Nephron progenitor cell (in vitro differentiated cells): ENCODE measurements at regions not wholly inside any gene's neighbourhood (a gene's known extent, or its start where the extent isn't known, plus 50 kb on each side); places are given as distances from the start of the nearest gene placed in this dataset.

ENCODE experiments used
- DNase-seq: peaks from one replicate; pipeline ENCODE4 v3.0.0; 2021
- H3K27ac Mint-ChIP-seq: 2 replicates; pipeline ENCODE4 v1.8.0; 2021; ENCODE audit warnings: mild to moderate bottlenecking, moderate library complexity, mixed read lengths
- H3K27me3 Mint-ChIP-seq: 2 replicates; pipeline ENCODE4 v1.8.0; 2021; ENCODE audit warnings: mild to moderate bottlenecking, low read depth, mixed read lengths; ENCODE audit not compliant: poor library complexity
- H3K36me3 Mint-ChIP-seq: 2 replicates; pipeline ENCODE4 v1.8.0; 2021; ENCODE audit warnings: low read depth, mixed read lengths
- H3K4me1 Mint-ChIP-seq: 2 replicates; pipeline ENCODE4 v1.8.0; 2021; ENCODE audit warnings: mixed read lengths
- H3K4me3 Mint-ChIP-seq: 2 replicates; pipeline ENCODE4 v1.8.0; 2021; ENCODE audit warnings: mild to moderate bottlenecking, moderate library complexity, mixed read lengths
- H3K9me3 Mint-ChIP-seq: 2 replicates; pipeline ENCODE4 v1.8.0; 2021; ENCODE audit warnings: mild to moderate bottlenecking, moderate library complexity, mixed read lengths
- TF ChIP-seq, protein P1 (sequence below): fragments of 200-600 bp; sonication (generic); IDR thresholded peaks from 2 replicates; pipeline ENCODE4 v1.5.0; 2021; ENCODE audit warnings: antibody characterized with exemption

DNA sequence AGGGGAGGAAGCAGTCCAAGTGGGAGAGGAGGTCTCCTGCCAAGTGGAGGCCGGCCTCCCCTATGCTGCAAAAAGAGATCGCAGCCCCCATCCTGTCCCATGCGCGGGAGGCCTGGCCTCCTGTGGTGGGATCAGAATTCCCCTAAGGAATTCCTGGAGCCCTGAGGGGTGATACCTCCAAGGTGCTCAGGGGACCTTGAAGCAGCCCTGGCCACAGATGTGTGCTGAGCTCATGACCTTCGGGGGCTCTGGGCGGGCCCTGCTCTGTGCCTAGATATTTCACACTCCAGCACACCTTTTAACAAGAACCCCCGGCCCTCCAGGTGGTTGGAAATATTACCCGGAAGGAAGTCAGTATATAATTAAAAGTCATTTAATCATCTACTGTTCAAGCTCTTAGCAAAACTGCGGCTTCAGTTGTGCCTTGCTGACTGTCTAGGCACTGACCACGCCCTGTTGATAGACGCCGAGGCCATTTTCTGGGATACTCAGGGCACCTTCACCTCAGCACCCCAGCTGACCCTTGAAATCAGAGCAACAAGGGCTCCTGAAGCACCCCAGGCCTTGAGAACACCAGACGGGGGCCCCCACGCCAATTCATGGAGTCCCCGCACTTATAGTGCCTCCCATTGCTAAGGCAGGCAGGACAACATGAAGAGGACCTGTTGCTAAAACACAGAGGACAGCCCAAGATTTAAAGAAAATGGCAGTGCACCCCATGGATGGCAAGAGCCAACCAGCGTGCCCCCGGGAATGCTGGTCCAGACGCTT is 119.1 kb downstream of the NDUFA10 start:
- H3K27ac Mint-ChIP-seq, result no peak overlapping the region
- peaks cover 13% of the 10 kb centered on the region for H3K9me3 Mint-ChIP-seq
- no peak for DNase-seq
- H3K4me1 Mint-ChIP-seq, result no peaks in the 10 kb centered on the region
- no peak overlapping the region for H3K4me3 Mint-ChIP-seq
- H3K27me3 Mint-ChIP-seq, result peaks cover 21% of the 10 kb centered on the region
- no peaks in the 10 kb centered on the region for H3K36me3 Mint-ChIP-seq
- TF ChIP-seq, protein P1, sequence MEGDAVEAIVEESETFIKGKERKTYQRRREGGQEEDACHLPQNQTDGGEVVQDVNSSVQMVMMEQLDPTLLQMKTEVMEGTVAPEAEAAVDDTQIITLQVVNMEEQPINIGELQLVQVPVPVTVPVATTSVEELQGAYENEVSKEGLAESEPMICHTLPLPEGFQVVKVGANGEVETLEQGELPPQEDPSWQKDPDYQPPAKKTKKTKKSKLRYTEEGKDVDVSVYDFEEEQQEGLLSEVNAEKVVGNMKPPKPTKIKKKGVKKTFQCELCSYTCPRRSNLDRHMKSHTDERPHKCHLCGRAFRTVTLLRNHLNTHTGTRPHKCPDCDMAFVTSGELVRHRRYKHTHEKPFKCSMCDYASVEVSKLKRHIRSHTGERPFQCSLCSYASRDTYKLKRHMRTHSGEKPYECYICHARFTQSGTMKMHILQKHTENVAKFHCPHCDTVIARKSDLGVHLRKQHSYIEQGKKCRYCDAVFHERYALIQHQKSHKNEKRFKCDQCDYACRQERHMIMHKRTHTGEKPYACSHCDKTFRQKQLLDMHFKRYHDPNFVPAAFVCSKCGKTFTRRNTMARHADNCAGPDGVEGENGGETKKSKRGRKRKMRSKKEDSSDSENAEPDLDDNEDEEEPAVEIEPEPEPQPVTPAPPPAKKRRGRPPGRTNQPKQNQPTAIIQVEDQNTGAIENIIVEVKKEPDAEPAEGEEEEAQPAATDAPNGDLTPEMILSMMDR, result no peak

DNA sequence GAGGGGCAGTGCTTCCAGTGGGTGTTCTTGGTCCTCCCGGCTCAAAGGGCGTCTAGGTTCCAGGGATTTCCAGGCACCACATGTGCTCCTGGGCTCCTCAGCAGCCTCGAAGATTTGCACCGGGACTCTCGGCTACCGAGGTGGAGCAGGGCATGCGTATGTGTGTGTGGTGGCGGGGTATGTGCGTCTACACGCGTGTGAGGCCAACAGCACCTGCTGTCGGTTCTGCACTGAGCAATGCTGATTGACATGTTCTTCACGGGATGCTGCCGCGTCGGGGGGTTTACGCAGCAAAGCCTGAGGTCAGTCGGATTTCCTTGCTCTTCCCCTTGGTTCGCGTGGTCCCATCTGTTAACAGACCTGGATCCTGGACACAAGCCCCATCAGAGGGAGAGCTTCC is 119.8 kb downstream of the NDUFA10 start:
- no peaks in the 10 kb centered on the region for H3K36me3 Mint-ChIP-seq
- TF ChIP-seq, protein P1, result no peak
- H3K9me3 Mint-ChIP-seq, result peaks cover 13% of the 10 kb centered on the region
- DNase-seq, result no peak
- H3K27ac Mint-ChIP-seq, result no peak overlapping the region
- no peak overlapping the region for H3K4me3 Mint-ChIP-seq
- H3K27me3 Mint-ChIP-seq, result peaks cover 17% of the 10 kb centered on the region
- H3K4me1 Mint-ChIP-seq, result no peaks in the 10 kb centered on the region

DNA sequence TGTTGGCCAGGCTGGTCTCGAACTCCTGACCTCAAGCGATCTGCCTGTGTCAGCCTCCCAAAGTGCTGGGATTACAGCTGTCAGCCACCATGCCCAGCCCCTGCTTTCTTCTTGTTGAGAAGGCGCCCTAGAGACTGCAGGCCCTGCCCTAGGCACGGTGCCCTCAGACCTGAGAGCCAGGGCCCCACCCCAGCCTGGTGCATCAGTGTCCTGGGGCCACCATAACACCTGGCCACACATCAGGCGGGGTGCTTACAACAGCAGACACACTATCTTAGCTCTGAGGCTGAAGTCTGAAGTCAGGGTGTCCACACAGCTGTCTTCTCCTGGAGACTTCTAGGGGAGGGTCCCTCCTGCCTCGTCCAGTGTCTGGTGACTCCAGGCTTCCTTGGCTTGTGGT is 120.6 kb downstream of the NDUFA10 start:
- TF ChIP-seq, protein P1, result no peak
- Mint-ChIP-seq H3K36me3 (no peaks in the 10 kb centered on the region), H3K4me3 (no peak overlapping the region), H3K9me3 (peaks cover 13% of the 10 kb centered on the region), H3K27ac (no peak overlapping the region), H3K4me1 (no peaks in the 10 kb centered on the region), H3K27me3 (peaks cover 16% of the 10 kb centered on the region)
- no peak for DNase-seq

DNA sequence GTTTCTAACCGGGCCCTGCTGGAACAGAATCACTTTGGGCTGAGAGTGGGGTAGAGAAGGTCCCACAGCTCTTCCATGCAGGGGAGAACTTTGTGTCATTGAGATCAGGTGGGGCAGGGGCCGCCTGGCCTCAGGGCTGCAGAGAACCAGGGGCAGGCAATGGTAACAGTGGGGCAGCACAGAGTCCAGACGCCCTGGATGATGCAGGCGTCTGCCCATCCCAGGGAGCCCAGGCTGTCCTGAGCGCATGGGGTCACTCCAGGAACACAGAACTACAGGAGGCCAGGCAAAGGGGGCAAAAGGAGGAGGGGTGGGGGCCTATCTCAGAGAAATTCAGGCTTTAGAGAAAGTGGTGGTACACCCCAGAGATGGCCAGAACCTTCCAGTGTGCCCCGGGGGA is 121.3 kb downstream of the NDUFA10 start:
- H3K4me1 Mint-ChIP-seq, result no peaks in the 10 kb centered on the region
- TF ChIP-seq, protein P1, result no peak
- H3K27me3 Mint-ChIP-seq, result peaks cover 16% of the 10 kb centered on the region
- no peak overlapping the region for H3K27ac Mint-ChIP-seq
- no peak overlapping the region for H3K4me3 Mint-ChIP-seq
- DNase-seq, result no peak
- peaks cover 11% of the 10 kb centered on the region for H3K9me3 Mint-ChIP-seq
- H3K36me3 Mint-ChIP-seq, result no peaks in the 10 kb centered on the region

DNA sequence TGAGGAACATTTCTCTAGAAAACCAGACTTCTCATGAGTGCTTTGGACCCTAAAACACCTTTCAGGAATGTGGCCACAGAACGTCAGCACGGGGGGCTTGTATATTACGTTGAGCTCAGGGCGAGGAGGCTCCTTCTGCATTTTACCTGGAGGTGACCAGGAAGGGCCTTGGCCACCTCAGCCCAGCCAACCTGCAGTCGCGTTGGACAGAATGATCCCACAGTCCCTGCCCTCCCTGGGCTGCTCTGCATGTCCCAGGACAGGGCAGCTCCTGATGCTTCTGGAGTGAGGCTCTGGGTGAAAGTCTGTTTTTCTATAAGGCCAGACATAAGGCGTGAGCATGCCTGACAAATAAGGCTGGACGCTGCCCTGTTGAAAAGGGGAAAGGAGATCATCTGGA is 121.9 kb downstream of the NDUFA10 start:
- H3K9me3 Mint-ChIP-seq, result peaks cover 10% of the 10 kb centered on the region
- no peaks in the 10 kb centered on the region for H3K36me3 Mint-ChIP-seq
- no peak overlapping the region for H3K27ac Mint-ChIP-seq
- H3K4me1 Mint-ChIP-seq, result no peaks in the 10 kb centered on the region
- no peak for DNase-seq
- H3K27me3 Mint-ChIP-seq, result peaks cover 16% of the 10 kb centered on the region
- no peak overlapping the region for H3K4me3 Mint-ChIP-seq
- TF ChIP-seq, protein P1, result no peak

DNA sequence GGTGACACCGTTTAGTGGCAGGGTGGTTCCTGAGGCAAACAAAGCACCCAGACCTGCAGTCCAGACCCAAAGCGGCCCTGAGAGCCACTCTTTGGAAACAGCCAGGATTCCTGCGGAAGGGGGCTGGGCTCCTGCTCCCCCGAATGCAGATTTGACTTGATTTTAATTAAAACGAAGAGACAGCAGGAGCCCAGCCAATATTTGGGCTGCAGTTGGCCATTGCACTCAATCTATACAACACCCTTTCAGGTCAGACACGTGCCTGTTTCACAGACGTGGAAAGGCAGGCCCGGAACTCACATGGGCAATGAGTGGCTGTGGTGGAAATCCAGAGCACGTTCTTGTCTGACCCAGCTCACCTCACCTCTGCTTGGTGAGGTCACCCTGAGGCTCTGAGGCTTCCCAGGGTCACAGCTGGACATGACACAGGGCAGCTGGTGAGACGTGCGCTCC is 122.4 kb downstream of the NDUFA10 start:
- no peaks in the 10 kb centered on the region for H3K4me1 Mint-ChIP-seq
- H3K36me3 Mint-ChIP-seq, result no peaks in the 10 kb centered on the region
- H3K9me3 Mint-ChIP-seq, result peaks cover 10% of the 10 kb centered on the region
- no peak for DNase-seq
- peaks cover 16% of the 10 kb centered on the region for H3K27me3 Mint-ChIP-seq
- H3K4me3 Mint-ChIP-seq, result no peak overlapping the region
- TF ChIP-seq, protein P1, result no peak
- no peak overlapping the region for H3K27ac Mint-ChIP-seq
